Fibroblast of villous mesenchyme (primary cell): ENCODE measurements at regions not wholly inside any gene's neighbourhood (a gene's known extent, or its start where the extent isn't known, plus 50 kb on each side); places are given as distances from the start of the nearest gene placed in this dataset.

Experiments used
- DNase-seq: peaks from one replicate; pipeline ENCODE4 v3.0.0-alpha.2; 2010; ENCODE audit warnings: low read depth
- H3K4me3 ChIP-seq: 2 replicates; pipeline ENCODE4 v1.5.1; 2011; ENCODE audit warnings: low read depth, mild to moderate bottlenecking, low read length
- TF ChIP-seq, protein P1 (sequence below): IDR thresholded peaks from 2 replicates; pipeline ENCODE4 v1.5.1; 2012; ENCODE audit warnings: low read depth, mild to moderate bottlenecking, low read length; ENCODE audit not compliant: insufficient read depth

DNA sequence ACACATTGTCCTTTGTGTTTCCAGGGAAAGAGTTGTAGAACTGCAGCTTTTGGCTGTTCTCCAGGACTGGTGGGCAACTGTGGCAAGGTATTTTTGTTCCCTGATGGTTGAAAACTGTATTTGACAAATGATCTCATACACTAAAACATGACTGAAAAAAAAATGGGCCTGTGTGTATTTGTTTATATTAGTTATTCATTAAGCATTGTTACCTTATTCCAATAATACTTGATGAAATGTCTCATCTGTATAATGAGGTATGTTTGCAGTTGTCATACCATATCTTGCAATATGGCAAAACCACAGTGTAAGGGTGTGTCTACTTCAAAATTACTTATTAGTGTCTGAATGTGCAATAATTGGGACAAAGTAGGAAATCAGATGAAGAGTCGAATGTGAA is 479.4 kb upstream of the NOVA1 start:
- TF ChIP-seq, protein P1, sequence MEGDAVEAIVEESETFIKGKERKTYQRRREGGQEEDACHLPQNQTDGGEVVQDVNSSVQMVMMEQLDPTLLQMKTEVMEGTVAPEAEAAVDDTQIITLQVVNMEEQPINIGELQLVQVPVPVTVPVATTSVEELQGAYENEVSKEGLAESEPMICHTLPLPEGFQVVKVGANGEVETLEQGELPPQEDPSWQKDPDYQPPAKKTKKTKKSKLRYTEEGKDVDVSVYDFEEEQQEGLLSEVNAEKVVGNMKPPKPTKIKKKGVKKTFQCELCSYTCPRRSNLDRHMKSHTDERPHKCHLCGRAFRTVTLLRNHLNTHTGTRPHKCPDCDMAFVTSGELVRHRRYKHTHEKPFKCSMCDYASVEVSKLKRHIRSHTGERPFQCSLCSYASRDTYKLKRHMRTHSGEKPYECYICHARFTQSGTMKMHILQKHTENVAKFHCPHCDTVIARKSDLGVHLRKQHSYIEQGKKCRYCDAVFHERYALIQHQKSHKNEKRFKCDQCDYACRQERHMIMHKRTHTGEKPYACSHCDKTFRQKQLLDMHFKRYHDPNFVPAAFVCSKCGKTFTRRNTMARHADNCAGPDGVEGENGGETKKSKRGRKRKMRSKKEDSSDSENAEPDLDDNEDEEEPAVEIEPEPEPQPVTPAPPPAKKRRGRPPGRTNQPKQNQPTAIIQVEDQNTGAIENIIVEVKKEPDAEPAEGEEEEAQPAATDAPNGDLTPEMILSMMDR, result no peak
- no peak overlapping the region for H3K4me3 ChIP-seq
- no peak for DNase-seq

DNA sequence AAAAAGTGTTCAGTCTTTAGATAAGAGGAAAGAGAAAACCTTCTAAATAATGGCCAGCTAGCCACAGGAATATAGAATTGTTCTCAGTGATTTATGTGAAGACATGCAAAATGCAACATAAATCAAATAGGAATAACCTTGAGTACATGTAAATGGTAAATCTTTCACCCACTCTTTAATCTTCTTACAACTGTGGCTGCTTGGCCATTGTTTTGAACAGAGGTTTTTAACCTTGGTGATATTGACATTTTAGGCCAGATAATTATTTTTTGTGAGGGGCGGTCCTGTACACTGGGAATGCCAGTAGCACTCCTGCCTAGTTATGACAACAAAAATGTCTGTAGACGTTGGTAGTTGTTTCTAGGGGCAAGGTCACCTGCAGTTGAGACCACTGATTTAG is 479.9 kb upstream of the NOVA1 start:
- DNase-seq, result no peak
- H3K4me3 ChIP-seq, result no peak overlapping the region
- TF ChIP-seq, protein P1, result no peak

- TF ChIP-seq, protein P1, result no peak
- DNase-seq, result no peak
- H3K4me3 ChIP-seq, result no peak overlapping the region
Observed at GRCh38 chr14:27078191-27078590, 480.4 kb upstream of the NOVA1 start.

DNA sequence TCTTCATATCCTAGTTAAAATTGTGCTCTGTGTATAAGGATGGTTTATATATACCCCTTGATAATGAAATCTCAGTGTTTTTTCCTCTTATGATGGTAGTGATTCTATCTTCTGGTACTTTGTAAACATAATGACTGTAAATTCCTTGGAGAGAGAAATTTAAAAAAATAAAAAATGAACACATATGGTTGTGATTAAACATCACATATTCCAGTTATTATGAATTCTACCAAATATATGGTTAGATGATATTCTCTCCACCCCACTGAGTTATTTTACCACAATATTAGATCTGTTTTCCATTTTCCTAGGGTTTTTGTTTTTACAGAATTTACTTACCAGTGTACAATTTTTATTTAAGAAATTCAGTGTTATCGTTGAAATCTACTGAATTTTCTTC is 481.9 kb upstream of the NOVA1 start:
- no peak for DNase-seq
- H3K4me3 ChIP-seq, result no peak overlapping the region
- TF ChIP-seq, protein P1, result no peak

DNA sequence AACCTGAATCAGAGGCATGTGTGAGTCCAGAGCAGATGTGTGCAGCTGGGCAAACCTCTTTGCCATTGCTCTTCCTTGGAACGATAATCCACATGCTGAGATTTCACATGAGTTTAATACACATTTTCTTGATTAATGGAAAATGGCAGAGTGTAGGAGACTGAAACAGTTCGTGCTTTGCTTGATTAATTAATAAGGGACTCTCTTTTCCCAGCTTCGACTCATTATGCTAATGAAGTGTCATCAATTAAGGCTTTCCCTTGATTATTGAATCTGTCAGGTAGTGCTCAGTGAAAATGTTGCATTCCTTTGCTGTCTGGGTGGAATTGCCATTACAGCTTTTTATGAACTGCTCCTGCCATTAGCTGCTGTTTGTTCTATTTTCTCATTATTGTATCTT is 487.7 kb upstream of the NOVA1 start:
- TF ChIP-seq, protein P1, result no peak
- H3K4me3 ChIP-seq, result no peak overlapping the region
- DNase-seq, result no peak

- TF ChIP-seq, protein P1, result no peak
- no peak for DNase-seq
- H3K4me3 ChIP-seq, result no peak overlapping the region
Observed at GRCh38 chr14:27090716-27091115, 492.9 kb upstream of the NOVA1 start.

- no peak overlapping the region for H3K4me3 ChIP-seq
- no peak for DNase-seq
- TF ChIP-seq, protein P1, result no peak
Observed at GRCh38 chr14:27091973-27092372, 494.1 kb upstream of the NOVA1 start.
